Stimulated activated CD4-positive, alpha-beta T cell treated with anti-CD3 and anti-CD28 coated beads, Interleukin-4, amount 100 ng/mL, for 24 hours (primary cell): ENCODE measurements at regions not wholly inside any gene's neighbourhood (a gene's known extent, or its start where the extent isn't known, plus 50 kb on each side); places are given as distances from the start of the nearest gene placed in this dataset.

Experiments used
- DNase-seq: peaks from one replicate; pipeline ENCODE4 v3.0.0-alpha.2; 2020

- no peak for DNase-seq
Observed at GRCh38 chr10:42973870-42974692, 102.8 kb upstream of the RET start.

- DNase-seq, result no peak
Observed at GRCh38 chr10:42974693-42975002, 102.2 kb upstream of the RET start.

- no peak for DNase-seq
Observed at GRCh38 chr10:42975005-42975493, 101.8 kb upstream of the RET start.

- DNase-seq, result no peak
Observed at GRCh38 chr10:42975558-42976340, 101.1 kb upstream of the RET start.

GRCh38 chr10:42976351-42977031, 100.4 kb upstream of the RET start:
- DNase-seq, result no peak

- DNase-seq, result no peak
Observed at GRCh38 chr10:42977032-42977416, 99.8 kb upstream of the RET start.

GRCh38 chr10:42979181-42979580, 97.7 kb upstream of the RET start:
- DNase-seq, result no peak

GRCh38 chr10:42979721-42980467, 97.0 kb upstream of the RET start:
- DNase-seq, result no peak

GRCh38 chr10:42980553-42981357, 96.1 kb upstream of the RET start:
- no peak for DNase-seq

GRCh38 chr10:42981358-42982236, 95.3 kb upstream of the RET start:
- DNase-seq, result no peak

GRCh38 chr10:42982891-42983506, 93.9 kb upstream of the RET start:
- DNase-seq, result no peak

- DNase-seq, result no peak
Observed at GRCh38 chr10:42983591-42983990, 93.3 kb upstream of the RET start.

GRCh38 chr10:42984035-42984610, 92.7 kb upstream of the RET start:
- DNase-seq, result no peak

- DNase-seq, result no peak
Observed at GRCh38 chr10:42984761-42985325, 92.0 kb upstream of the RET start.

GRCh38 chr10:42985436-42986316, 91.2 kb upstream of the RET start:
- no peak for DNase-seq

GRCh38 chr10:42986633-42987032, 90.2 kb upstream of the RET start:
- no peak for DNase-seq

- no peak for DNase-seq
Observed at GRCh38 chr10:42987121-42987541, 89.7 kb upstream of the RET start.

GRCh38 chr10:42987575-42987974, 89.3 kb upstream of the RET start:
- no peak for DNase-seq

GRCh38 chr10:42988069-42988468, 88.8 kb upstream of the RET start:
- no peak for DNase-seq
